ENCODE measurements at regions not wholly inside any gene's neighbourhood (a gene's known extent, or its start where the extent isn't known, plus 50 kb on each side); places are given as distances from the start of the nearest gene placed in this dataset.

GRCh38 chr4:31124008-31124585, 403.9 kb downstream of the PCDH7 start:
- DNase-seq, result no peak

- no peak for DNase-seq
Measured at GRCh38 chr4:31125061-31125460, 404.9 kb downstream of the PCDH7 start.

GRCh38 chr4:31125496-31125895, 405.3 kb downstream of the PCDH7 start:
- DNase-seq, result no peak

- no peak for DNase-seq
Measured at GRCh38 chr4:31126881-31127398, 406.8 kb downstream of the PCDH7 start.

GRCh38 chr4:31130930-31131329, 410.8 kb downstream of the PCDH7 start:
- DNase-seq, result no peak

- DNase-seq, result no peak
Measured at GRCh38 chr4:31134720-31135119, 414.6 kb downstream of the PCDH7 start.

- no peak for DNase-seq
Measured at GRCh38 chr4:31139767-31140166, 419.6 kb downstream of the PCDH7 start.

GRCh38 chr4:31141095-31141831, 421.1 kb downstream of the PCDH7 start:
- no peak for DNase-seq

- no peak for DNase-seq
Measured at GRCh38 chr4:31141832-31142142, 421.6 kb downstream of the PCDH7 start.

- DNase-seq, result no peak
Measured at GRCh38 chr4:31146366-31146765, 426.2 kb downstream of the PCDH7 start.

- DNase-seq, result no peak
Measured at GRCh38 chr4:31148990-31149389, 428.8 kb downstream of the PCDH7 start.

- DNase-seq, result no peak
Measured at GRCh38 chr4:31156221-31156620, 436.1 kb downstream of the PCDH7 start.

GRCh38 chr4:31160146-31160545, 440.0 kb downstream of the PCDH7 start:
- DNase-seq, result no peak

- DNase-seq, result no peak
Measured at GRCh38 chr4:31169846-31170245, 449.7 kb downstream of the PCDH7 start.

- no peak for DNase-seq
Measured at GRCh38 chr4:31171362-31171761, 451.2 kb downstream of the PCDH7 start.

GRCh38 chr4:31175242-31175910, 455.2 kb downstream of the PCDH7 start:
- no peak for DNase-seq

GRCh38 chr4:31183256-31183655, 463.1 kb downstream of the PCDH7 start:
- no peak for DNase-seq

GRCh38 chr4:31185014-31185585, 464.9 kb downstream of the PCDH7 start:
- no peak for DNase-seq

GRCh38 chr4:31187979-31188378, 467.8 kb downstream of the PCDH7 start:
- DNase-seq, result no peak

- DNase-seq, result no peak
Measured at GRCh38 chr4:31189938-31190337, 469.8 kb downstream of the PCDH7 start.

- no peak for DNase-seq
Measured at GRCh38 chr4:31190671-31191070, 470.5 kb downstream of the PCDH7 start.

GRCh38 chr4:31192341-31192740, 472.2 kb downstream of the PCDH7 start:
- no peak for DNase-seq

GRCh38 chr4:31193521-31193920, 473.4 kb downstream of the PCDH7 start:
- no peak for DNase-seq

GRCh38 chr4:31194823-31195222, 474.7 kb downstream of the PCDH7 start:
- DNase-seq, result no peak

Measured in activated CD4-positive, CD25-positive, alpha-beta regulatory T cell (primary cell).